ENCODE measurements at regions not wholly inside any gene's neighbourhood (a gene's known extent, or its start where the extent isn't known, plus 50 kb on each side); places are given as distances from the start of the nearest gene placed in this dataset.
"Not testable (repeated sequence)": the region's sequence is repeated elsewhere in the genome, so short reads cannot be mapped to it uniquely, and the experiment has no call there.

DNA sequence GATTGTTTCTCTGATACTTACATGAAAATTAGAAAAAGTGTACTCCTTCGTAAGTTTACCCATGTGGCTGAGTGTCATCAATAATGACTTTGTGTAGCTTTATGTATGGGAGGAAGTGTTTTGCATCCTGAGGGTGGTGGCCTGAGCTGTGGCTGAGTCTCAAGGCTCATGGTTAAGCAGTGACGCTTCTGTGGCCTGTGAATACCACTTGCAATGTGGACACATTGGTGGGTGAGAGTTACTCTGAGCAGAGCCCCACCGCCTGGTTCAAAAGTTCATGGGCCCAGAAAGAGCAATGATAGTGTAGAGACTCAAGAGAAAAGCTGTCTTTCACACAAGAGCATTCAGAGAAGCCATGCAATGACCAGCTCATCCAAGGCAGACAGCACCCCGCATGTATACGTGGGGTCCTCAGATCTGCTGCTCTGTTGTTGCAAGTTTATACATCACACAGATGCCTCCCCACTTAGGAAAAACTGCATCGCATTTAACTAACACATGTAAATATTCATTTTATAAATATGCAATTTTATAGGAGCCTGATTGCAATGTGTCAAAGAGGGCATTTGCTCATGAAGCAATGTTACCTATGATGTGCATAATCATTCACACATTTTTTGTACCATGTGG lies 55.1 kb upstream of the FRMD6 start:
- no peak for DNase-seq

DNA sequence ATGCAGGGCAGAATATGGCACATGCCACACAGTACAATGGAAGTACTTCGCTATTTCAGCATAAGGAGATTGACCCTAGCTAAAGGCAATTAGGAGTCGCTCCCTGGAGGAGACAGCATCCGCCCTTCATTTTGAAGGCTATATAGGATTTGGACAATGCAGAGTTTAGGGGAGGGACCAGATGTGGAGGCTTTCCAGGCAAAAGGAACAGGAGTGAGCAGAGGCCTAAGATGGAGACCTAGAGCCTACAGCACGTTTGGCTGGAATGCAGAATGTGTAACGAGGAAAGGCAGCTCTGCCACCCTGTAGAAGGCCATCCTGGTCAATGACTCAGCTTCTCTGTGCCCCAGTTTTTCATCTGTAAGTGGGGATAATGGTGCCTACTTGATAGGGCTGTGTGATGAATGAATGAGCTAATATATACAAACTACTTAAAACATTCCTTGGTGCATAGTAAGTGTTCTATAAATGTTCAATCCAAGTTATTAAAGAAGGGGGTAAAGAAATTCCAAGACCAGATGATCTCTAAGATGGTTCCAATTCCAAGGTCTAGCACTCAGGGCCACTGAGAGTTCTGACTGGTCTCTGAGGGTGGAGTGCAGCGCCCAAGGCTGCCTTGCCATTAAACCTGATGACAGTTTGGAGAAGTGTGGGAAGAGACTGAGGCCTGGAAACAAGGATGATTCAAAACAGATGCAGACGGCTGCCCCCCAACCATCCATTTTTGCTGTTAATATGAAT lies 54.3 kb upstream of the FRMD6 start:
- no peak for DNase-seq

DNA sequence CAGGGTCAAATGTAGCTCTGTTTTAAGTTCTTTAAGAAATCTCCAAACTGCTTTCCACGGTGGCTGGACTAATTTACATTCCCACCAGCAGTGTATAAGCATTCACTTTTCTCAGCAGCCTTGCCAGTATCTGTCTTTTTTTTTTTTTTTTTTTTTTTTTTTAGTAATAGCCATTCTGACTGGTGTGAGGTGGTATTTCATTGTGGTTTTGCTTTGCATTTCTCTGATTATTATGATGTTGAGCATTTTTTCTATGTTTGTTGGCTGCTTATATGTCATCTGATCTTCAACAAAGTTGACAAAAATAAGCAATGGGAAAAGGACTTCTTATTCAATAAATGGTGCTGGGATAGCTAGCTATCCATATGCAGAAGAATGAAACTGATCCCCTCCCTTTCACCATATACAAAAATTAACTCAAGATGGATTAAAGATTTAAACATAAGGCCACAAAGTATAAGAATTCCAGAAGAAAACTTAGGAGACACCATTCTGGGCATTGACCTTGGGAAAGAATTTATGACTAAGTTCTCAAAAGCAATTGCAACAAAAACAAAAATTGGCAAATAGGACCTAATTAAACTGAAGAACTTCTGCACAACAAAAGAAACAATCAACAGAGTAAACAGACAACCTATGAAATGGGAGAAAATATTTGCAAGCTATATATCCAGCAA lies 52.6 kb upstream of the FRMD6 start:
- DNase-seq: not testable (repeated sequence)

DNA sequence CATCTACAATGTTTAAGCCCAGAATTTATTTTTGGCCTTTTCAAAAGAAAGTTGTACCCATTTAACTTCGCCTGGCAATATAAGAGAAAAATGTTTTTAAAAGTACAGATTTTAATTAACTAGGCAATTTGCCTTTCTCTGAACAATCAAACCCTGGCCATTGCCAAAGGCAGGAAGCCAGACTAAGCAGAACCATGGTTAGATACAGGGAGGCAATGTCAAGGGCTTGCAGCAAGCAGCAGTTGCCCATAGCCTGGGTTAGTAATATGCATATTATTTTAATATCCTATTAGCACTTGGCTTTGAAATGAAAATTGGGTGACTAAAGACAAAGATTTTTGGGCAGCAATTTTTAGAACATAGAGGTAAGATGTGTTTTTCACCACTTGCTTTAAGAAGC lies 51.1 kb upstream of the FRMD6 start:
- DNase-seq: no peak

All from NCI-H345 (cell line).